A549 (cell line): ENCODE measurements at regions not wholly inside any gene's neighbourhood (a gene's known extent, or its start where the extent isn't known, plus 50 kb on each side); places are given as distances from the start of the nearest gene placed in this dataset.

Experiments
- ATAC-seq, 2 experiments: fragments of 200-7000 bp in 1 of 2; fragments of >200 bp in 1 of 2; cut with Nextera tagmentation in 1 of 2; cut with Tn5 transposase in 1 of 2; 3 replicates each; pipeline versions ENCODE4 v1.8.0 to v1.9.1; 2018 to 2020; ENCODE audit warnings: mild to moderate bottlenecking in 1 of 2, moderate library complexity in 1 of 2
- CTCF ChIA-PET: fragments of 300-600 bp; sonication (Branson Sonifier 250); formaldehyde crosslinking; extraction: SDS; loops from one replicate; lab custom pipeline; 2021; ENCODE audit warnings: antibody characterized with exemption, inconsistent platforms; lab: Yijun Ruan, JAX
- POLR2A ChIA-PET: fragments of 350-600 bp; formaldehyde crosslinking; extraction: SDS; loops from one replicate; lab custom pipeline; 2021; ENCODE audit warnings: antibody characterized with exemption, inconsistent platforms; lab: Yijun Ruan, JAX
- DNase-seq, 2 experiments: peaks; one replicate each; pipeline versions ENCODE4 v3.0.0 to v3.0.0-alpha.2; 2011 to 2016; ENCODE audit warnings: low read depth in 1 of 2, low spot score in 1 of 2
- FAIRE-seq: peaks from 2 replicates; lab custom pipeline; 2011; peaks lifted over from hg19 to GRCh38; lab: Jason Lieb, UNC
- H3K27ac ChIP-seq, 2 experiments: fragments of >200 bp; sonication (Bioruptor Twin); formaldehyde crosslinking; 3 replicates each; pipeline ENCODE4 v1.5.1; 2016 to 2017
- H3K4me1 ChIP-seq: fragments of >200 bp; sonication (Bioruptor Twin); formaldehyde crosslinking; 3 replicates; pipeline ENCODE4 v1.6.1; 2016
- H3K4me2 ChIP-seq: fragments of >200 bp; sonication (Bioruptor Twin); formaldehyde crosslinking; 3 replicates; pipeline ENCODE4 v1.6.1; 2016
- H3K4me3 ChIP-seq: fragments of >200 bp; sonication (Bioruptor Twin); formaldehyde crosslinking; 3 replicates; pipeline ENCODE4 v1.5.1; 2016
- H3K9me3 ChIP-seq: fragments of >200 bp; sonication (Bioruptor Twin); formaldehyde crosslinking; 3 replicates; pipeline ENCODE4 v1.6.1; 2016
- CEBPB ChIP-seq, 2 experiments: fragments of >200 bp in 1 of 2; sonication (Bioruptor Twin) in 1 of 2; formaldehyde crosslinking in 1 of 2; IDR thresholded peaks; 2 replicates each; pipeline ENCODE4 v1.6.1; 2012 to 2016
- CHD4 ChIP-seq: fragments of 200-600 bp; sonication (generic); IDR thresholded peaks from 2 replicates; pipeline ENCODE4 v1.6.1; 2016; ENCODE audit warnings: antibody characterized with exemption, mild to moderate bottlenecking, borderline replicate concordance
- EP300 ChIP-seq, 2 experiments: fragments of >200 bp; sonication (Bioruptor Twin); formaldehyde crosslinking; IDR thresholded peaks; 2 replicates in 1 of 2; 3 replicates in 1 of 2; pipeline ENCODE4 v1.6.1; 2016 to 2017
- HDAC2 ChIP-seq: fragments of 200-600 bp; sonication (generic); IDR thresholded peaks from 2 replicates; pipeline ENCODE4 v1.6.1; 2016
- HMGXB4 ChIP-seq: fragments of 250-450 bp; sonication (Bioruptor Pico); IDR thresholded peaks from 2 replicates; pipeline ENCODE4 v1.5.0; 2021; ENCODE audit warnings: mild to moderate bottlenecking, moderate library complexity, borderline replicate concordance
- HOXA7 ChIP-seq: fragments of 250-450 bp; sonication (Bioruptor Pico); IDR thresholded peaks from 2 replicates; pipeline ENCODE4 v1.5.0; 2020; ENCODE audit warnings: mild to moderate bottlenecking, moderate library complexity
- KDM5A ChIP-seq: fragments of 200-600 bp; sonication (generic); IDR thresholded peaks from 2 replicates; pipeline ENCODE4 v1.6.1; 2016; ENCODE audit warnings: antibody characterized with exemption, mild to moderate bottlenecking
- MAZ ChIP-seq: fragments of 150-350 bp; IDR thresholded peaks from 2 replicates; pipeline ENCODE4 v1.6.1; 2014; ENCODE audit warnings: antibody characterized with exemption, low read depth, low read length, borderline replicate concordance
- MYC ChIP-seq: IDR thresholded peaks from 2 replicates; pipeline ENCODE4 v1.6.1; 2012; ENCODE audit warnings: mild to moderate bottlenecking, inconsistent platforms, low read length, improper control_type of control experiment, borderline replicate concordance
- NR3C1 ChIP-seq: fragments of >200 bp; sonication (Bioruptor Twin); formaldehyde crosslinking; IDR thresholded peaks from 3 replicates; pipeline ENCODE4 v1.6.1; 2017
- PBX3 ChIP-seq: IDR thresholded peaks from 2 replicates; pipeline ENCODE4 v1.6.1; 2012
- POLR2AphosphoS2 ChIP-seq: conservative IDR thresholded peaks from 2 replicates; pipeline ENCODE4 v1.6.1; 2012; ENCODE audit warnings: low read length, improper control_type of control experiment, inconsistent platforms
- REST ChIP-seq: fragments of 200-600 bp; sonication (generic); IDR thresholded peaks from 2 replicates; pipeline ENCODE4 v1.6.1; 2016; ENCODE audit warnings: antibody characterized with exemption, mild to moderate bottlenecking, moderate library complexity
- RNF2 ChIP-seq: fragments of 200-600 bp; sonication (generic); IDR thresholded peaks from 2 replicates; pipeline ENCODE4 v1.6.1; 2016; ENCODE audit warnings: low read depth, mild to moderate bottlenecking, antibody characterized with exemption, moderate library complexity, borderline replicate concordance
- SMC3 ChIP-seq: fragments of >200 bp; sonication (Bioruptor Twin); formaldehyde crosslinking; IDR thresholded peaks from 3 replicates; pipeline ENCODE4 v1.6.1; 2018; ENCODE audit warnings: inconsistent platforms
- SREBF2 ChIP-seq: fragments of 450-650 bp; IDR thresholded peaks from 2 replicates; pipeline ENCODE4 v1.6.1; 2014; ENCODE audit warnings: mild to moderate bottlenecking, moderate library complexity
- TFCP2L1 ChIP-seq: fragments of 250-450 bp; sonication (Bioruptor Pico); IDR thresholded peaks from 2 replicates; pipeline ENCODE4 v1.5.0; 2021; ENCODE audit warnings: mild to moderate bottlenecking
- ZFP36 ChIP-seq: fragments of 450-650 bp; IDR thresholded peaks from 2 replicates; pipeline ENCODE4 v1.6.1; 2014; ENCODE audit warnings: borderline replicate concordance; ENCODE audit not compliant: partially characterized antibody
- ZSCAN20 ChIP-seq: fragments of 250-450 bp; sonication (Bioruptor Pico); IDR thresholded peaks from 2 replicates; pipeline ENCODE4 v1.8.0; 2022; ENCODE audit warnings: mild to moderate bottlenecking, moderate library complexity
- WGBS: methylation state at CpG from one replicate; pipeline ENCODE4 v1.1.6; 2017; ENCODE audit errors: missing lambda C conversion rate; 5-methylcytosine and 5-hydroxymethylcytosine counted together
- TF ChIP-seq, protein P1 (sequence below): fragments of 150-350 bp; IDR thresholded peaks from 2 replicates; pipeline ENCODE4 v1.6.1; 2014; ENCODE audit warnings: low read depth, mild to moderate bottlenecking, low read length

DNA sequence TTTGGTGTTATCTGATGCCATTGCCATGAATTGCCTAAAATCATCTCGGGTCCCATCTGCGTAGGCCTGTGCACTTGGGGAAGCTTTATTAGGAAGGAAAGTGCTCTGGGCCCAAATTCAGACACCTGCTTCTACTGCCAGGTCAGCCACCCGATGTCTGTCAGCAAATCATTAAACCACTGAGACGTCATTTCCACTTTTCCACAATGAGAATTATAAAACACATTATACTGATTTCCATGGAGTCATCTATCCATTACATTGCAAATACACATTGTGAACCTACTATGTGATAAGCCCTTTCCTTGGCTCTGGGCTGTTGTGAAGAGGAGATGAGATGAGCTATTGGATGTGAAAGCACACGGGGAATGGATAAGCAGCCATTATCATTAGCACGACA lies 1022.9 kb downstream of the BCL11B start:
- POLR2A ChIA-PET, result no interaction called here

More for the DNA sequence above, 1022.9 kb downstream of the BCL11B start:
- no peak overlapping the region for H3K27ac ChIP-seq
- no peaks in the 10 kb centered on the region for H3K9me3 ChIP-seq
- DNase-seq (no peak), FAIRE-seq (no peak), ATAC-seq (no peak)
- H3K4me1 ChIP-seq, result no peaks in the 10 kb centered on the region
- CTCF ChIA-PET, result no interaction called here
- no peak overlapping the region for H3K4me3 ChIP-seq
- WGBS, result 14% methylated on average over 6 of the region's 6 CpGs
- TF ChIP-seq RNF2 (no peak), SMC3 (no peak), SREBF2 (no peak), MAZ (no peak), TFCP2L1 (CRISPR knock-in tag) (no peak), CHD4 (no peak), ZFP36 (no peak), CEBPB (IDR thresholded peaks at IDR 0.05) (no peak), POLR2AphosphoS2 (no peak), KDM5A (no peak), MYC (no peak), EP300 (IDR thresholded peaks at IDR 0.05) (no peak), HOXA7 (CRISPR knock-in tag) (no peak), HDAC2 (no peak), ZSCAN20 (no peak), NR3C1 (no peak), HMGXB4 (CRISPR knock-in tag) (no peak), PBX3 (no peak), REST (no peak)
- TF ChIP-seq, protein P1, sequence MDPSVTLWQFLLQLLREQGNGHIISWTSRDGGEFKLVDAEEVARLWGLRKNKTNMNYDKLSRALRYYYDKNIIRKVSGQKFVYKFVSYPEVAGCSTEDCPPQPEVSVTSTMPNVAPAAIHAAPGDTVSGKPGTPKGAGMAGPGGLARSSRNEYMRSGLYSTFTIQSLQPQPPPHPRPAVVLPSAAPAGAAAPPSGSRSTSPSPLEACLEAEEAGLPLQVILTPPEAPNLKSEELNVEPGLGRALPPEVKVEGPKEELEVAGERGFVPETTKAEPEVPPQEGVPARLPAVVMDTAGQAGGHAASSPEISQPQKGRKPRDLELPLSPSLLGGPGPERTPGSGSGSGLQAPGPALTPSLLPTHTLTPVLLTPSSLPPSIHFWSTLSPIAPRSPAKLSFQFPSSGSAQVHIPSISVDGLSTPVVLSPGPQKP, result no peak
- no peak overlapping the region for H3K4me2 ChIP-seq
